Left colon (tissue), 2 donors: ENCODE measurements at regions not wholly inside any gene's neighbourhood (a gene's known extent, or its start where the extent isn't known, plus 50 kb on each side); places are given as distances from the start of the nearest gene placed in this dataset.

Experiments
- ATAC-seq: fragments of 200-7000 bp; cut with Tn5 transposase; one replicate; pipeline ENCODE4 v1.9.1; 2020; ENCODE audit warnings: mild to moderate bottlenecking, moderate library complexity
- DNase-seq, 2 donors: peaks; one replicate each; pipeline ENCODE4 v3.0.0-alpha.2; 2020
- intact Hi-C, 2 donors: fragments of 100-400 bp; cut with DNase I in 1 of 2; cut with micrococcal nuclease in 1 of 2; formaldehyde crosslinking; loops; one replicate each; pipeline versions ENCODE4 v1.11.2 to v1.14.0; 2022; cut with DNase I, micrococcal nuclease
- donor health status: DM: no; HTN: no; CAD: no.
- donor health status: DM: yes; HTN: yes; CAD: no.

- no peak for DNase-seq
- ATAC-seq: no peak
- intact Hi-C loops: no loop called here
Observed at GRCh38 chr6:40049128-40049527, 114.9 kb upstream of the MOCS1 start.

GRCh38 chr6:40044196-40044595, 109.9 kb upstream of the MOCS1 start:
- intact Hi-C loops: no loop called here
- DNase-seq (no peak), ATAC-seq (no peak)

- ATAC-seq (no peak), DNase-seq (no peak)
- intact Hi-C loops: no loop called here
Observed at GRCh38 chr6:40042232-40042631, 108.0 kb upstream of the MOCS1 start.

GRCh38 chr6:40039042-40039441, 104.8 kb upstream of the MOCS1 start:
- DNase-seq: no peak
- no peak for ATAC-seq
- intact Hi-C loops: no loop called here

GRCh38 chr6:40038626-40039025, 104.4 kb upstream of the MOCS1 start:
- no peak for ATAC-seq
- no peak for DNase-seq
- intact Hi-C loops: no loop called here

GRCh38 chr6:40037271-40037670, 103.0 kb upstream of the MOCS1 start:
- ATAC-seq (no peak), DNase-seq (no peak)
- intact Hi-C loops: no loop called here

GRCh38 chr6:40036186-40036585, 101.9 kb upstream of the MOCS1 start:
- no peak for DNase-seq
- intact Hi-C loops: no loop called here

GRCh38 chr6:40028449-40028848, 94.2 kb upstream of the MOCS1 start:
- no peak for ATAC-seq
- intact Hi-C loops: no loop called here
- no peak for DNase-seq

More at GRCh38 chr6:40036186-40036585, 101.9 kb upstream of the MOCS1 start:
- ATAC-seq: no peak

GRCh38 chr6:40022867-40023266, 88.6 kb upstream of the MOCS1 start:
- ATAC-seq (no peak), DNase-seq (no peak)
- intact Hi-C loops: no loop called here

GRCh38 chr6:40020166-40020565, 85.9 kb upstream of the MOCS1 start:
- ATAC-seq (no peak), DNase-seq (no peak)
- intact Hi-C loops: no loop called here

GRCh38 chr6:40015530-40015929, 81.3 kb upstream of the MOCS1 start:
- DNase-seq (no peak), ATAC-seq (no peak)
- intact Hi-C loops: no loop called here

- ATAC-seq (no peak), DNase-seq (no peak)
- intact Hi-C loops: no loop called here
Observed at GRCh38 chr6:40011844-40012243, 77.6 kb upstream of the MOCS1 start.

- DNase-seq (no peak), ATAC-seq (no peak)
- intact Hi-C loops: no loop called here
Observed at GRCh38 chr6:40000964-40001515, 66.8 kb upstream of the MOCS1 start.

- ATAC-seq (no peak), DNase-seq (no peak)
- intact Hi-C loops: no loop called here
Observed at GRCh38 chr6:39999006-39999867, 65.0 kb upstream of the MOCS1 start.

GRCh38 chr6:39998126-39998525, 63.9 kb upstream of the MOCS1 start:
- ATAC-seq (no peak), DNase-seq (no peak)
- intact Hi-C loops: no loop called here

- no peak for ATAC-seq
- no peak for DNase-seq
- intact Hi-C loops: no loop called here
Observed at GRCh38 chr6:39997101-39997635, 62.9 kb upstream of the MOCS1 start.

- no peak for DNase-seq
- intact Hi-C loops: no loop called here
- ATAC-seq: peak; percentile 97
Observed at GRCh38 chr6:39995633-39996032, 61.4 kb upstream of the MOCS1 start.

GRCh38 chr6:39992861-39993622, 58.8 kb upstream of the MOCS1 start:
- intact Hi-C loops: no loop called here
- ATAC-seq: no peak
- no peak for DNase-seq
